Vagina (tissue), 2 donors: ENCODE measurements at regions not wholly inside any gene's neighbourhood (a gene's known extent, or its start where the extent isn't known, plus 50 kb on each side); places are given as distances from the start of the nearest gene placed in this dataset.

Source experiments
- POLR2A ChIP-seq, 2 donors: fragments of 450-650 bp; IDR thresholded peaks; one replicate each; pipeline ENCODE4 v1.6.1; 2017; ENCODE audit warnings: antibody characterized with exemption in 2 of 2, mild to moderate bottlenecking in 2 of 2, moderate library complexity in 2 of 2
- POLR2AphosphoS5 ChIP-seq, 2 donors: sonication (generic); formaldehyde crosslinking; IDR thresholded peaks; one replicate each; pipeline ENCODE4 v1.9.0; 2017; ENCODE audit warnings: antibody characterized with exemption in 2 of 2, mild to moderate bottlenecking in 2 of 2, low read depth in 1 of 2; ENCODE audit not compliant: insufficient read depth in 1 of 2
- TF ChIP-seq, protein P1 (sequence below), 3 experiments: fragments of 450-650 bp in 2 of 3; fragments of 200-600 bp in 1 of 3; sonication (generic) in 1 of 3; IDR thresholded peaks; one replicate each; pipeline ENCODE4 v1.5.1; 2017 to 2019; ENCODE audit warnings: antibody characterized with exemption in 3 of 3, mild to moderate bottlenecking in 2 of 3, moderate library complexity in 2 of 3

DNA sequence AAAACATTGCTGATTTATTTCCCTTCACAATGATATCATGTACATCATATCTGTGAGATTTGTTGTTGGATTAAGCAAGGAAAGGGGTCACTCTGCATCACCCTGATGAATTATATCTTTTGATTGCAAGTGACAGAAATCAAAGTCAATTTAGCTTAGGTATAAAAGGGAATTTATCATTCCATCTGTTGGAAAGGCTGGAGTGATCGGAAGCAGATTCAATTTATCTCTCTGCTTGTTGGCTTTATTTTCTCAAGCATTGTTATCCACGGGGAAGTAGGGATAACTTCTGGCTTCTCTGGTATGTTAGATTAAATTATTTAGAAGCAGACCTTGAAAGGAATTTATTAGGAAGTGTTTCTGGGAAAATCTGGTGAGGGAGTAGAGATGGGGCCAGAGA lies 226.6 kb downstream of the PTGER3 start:
- TF ChIP-seq, protein P1, sequence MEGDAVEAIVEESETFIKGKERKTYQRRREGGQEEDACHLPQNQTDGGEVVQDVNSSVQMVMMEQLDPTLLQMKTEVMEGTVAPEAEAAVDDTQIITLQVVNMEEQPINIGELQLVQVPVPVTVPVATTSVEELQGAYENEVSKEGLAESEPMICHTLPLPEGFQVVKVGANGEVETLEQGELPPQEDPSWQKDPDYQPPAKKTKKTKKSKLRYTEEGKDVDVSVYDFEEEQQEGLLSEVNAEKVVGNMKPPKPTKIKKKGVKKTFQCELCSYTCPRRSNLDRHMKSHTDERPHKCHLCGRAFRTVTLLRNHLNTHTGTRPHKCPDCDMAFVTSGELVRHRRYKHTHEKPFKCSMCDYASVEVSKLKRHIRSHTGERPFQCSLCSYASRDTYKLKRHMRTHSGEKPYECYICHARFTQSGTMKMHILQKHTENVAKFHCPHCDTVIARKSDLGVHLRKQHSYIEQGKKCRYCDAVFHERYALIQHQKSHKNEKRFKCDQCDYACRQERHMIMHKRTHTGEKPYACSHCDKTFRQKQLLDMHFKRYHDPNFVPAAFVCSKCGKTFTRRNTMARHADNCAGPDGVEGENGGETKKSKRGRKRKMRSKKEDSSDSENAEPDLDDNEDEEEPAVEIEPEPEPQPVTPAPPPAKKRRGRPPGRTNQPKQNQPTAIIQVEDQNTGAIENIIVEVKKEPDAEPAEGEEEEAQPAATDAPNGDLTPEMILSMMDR (IDR thresholded peaks at IDR 0.05): no peak
- no peak for TF ChIP-seq POLR2A (IDR thresholded peaks at IDR 0.05)
- no peak for TF ChIP-seq POLR2AphosphoS5 (IDR thresholded peaks at IDR 0.05; ENCODE audit: insufficient read depth in 1 of 2, low read depth in 1 of 2)
